Tibial nerve (tissue), 4 donors: ENCODE measurements at regions not wholly inside any gene's neighbourhood (a gene's known extent, or its start where the extent isn't known, plus 50 kb on each side); places are given as distances from the start of the nearest gene placed in this dataset.

Experiments
- DNase-seq, 2 donors: peaks; one replicate each; pipeline ENCODE4 v3.0.0-alpha.2; 2019; ENCODE audit warnings: low spot score in 2 of 2
- H3K27ac ChIP-seq, 4 donors: fragments of 200-600 bp; sonication (generic) in 3 of 4; one replicate each; pipeline ENCODE4 v1.5.1; 2017 to 2019; ENCODE audit warnings: mild to moderate bottlenecking in 1 of 4
- H3K27me3 ChIP-seq, 2 donors: fragments of 200-600 bp; sonication (generic) in 1 of 2; one replicate each; pipeline versions ENCODE4 v1.5.1 to v1.6.0; 2017 to 2019
- H3K36me3 ChIP-seq, 3 donors: fragments of 200-600 bp; sonication (generic); one replicate each; pipeline ENCODE4 v1.5.1; 2018 to 2019
- H3K4me1 ChIP-seq, 4 donors: fragments of 200-600 bp; sonication (generic) in 3 of 4; one replicate each; pipeline ENCODE4 v1.5.1; 2017 to 2019
- H3K4me3 ChIP-seq, 4 donors: fragments of 200-600 bp; sonication (generic) in 3 of 4; one replicate each; pipeline ENCODE4 v1.5.1; 2017 to 2019; ENCODE audit warnings: mild to moderate bottlenecking in 1 of 4, moderate library complexity in 1 of 4
- H3K9me3 ChIP-seq, 4 donors: fragments of 200-600 bp; sonication (generic) in 3 of 4; one replicate each; pipeline ENCODE4 v1.5.1; 2017 to 2019
- CTCF ChIP-seq, 5 experiments: fragments of 200-600 bp in 3 of 5; fragments of 450-650 bp in 2 of 5; sonication (generic) in 3 of 5; IDR thresholded peaks; one replicate each; pipeline ENCODE4 v1.5.1; 2016 to 2019; ENCODE audit warnings: antibody characterized with exemption in 5 of 5, mild to moderate bottlenecking in 3 of 5, moderate library complexity in 2 of 5
- EP300 ChIP-seq, 2 donors: sonication (generic); formaldehyde crosslinking; IDR thresholded peaks; one replicate each; pipeline ENCODE4 v1.6.1; 2017; ENCODE audit warnings: antibody characterized with exemption in 2 of 2, mild to moderate bottlenecking in 1 of 2
- POLR2A ChIP-seq, 2 donors: fragments of 450-650 bp; IDR thresholded peaks; one replicate each; pipeline ENCODE4 v1.6.1; 2017; ENCODE audit warnings: antibody characterized with exemption in 2 of 2, mild to moderate bottlenecking in 2 of 2, moderate library complexity in 2 of 2
- WGBS, 2 donors: methylation state at CpG; one replicate each; pipeline ENCODE4 v1.1.5; 2018; 5-methylcytosine and 5-hydroxymethylcytosine counted together

GRCh38 chr5:171509467-171509866 is 90.0 kb downstream of the FGF18 start:
- Histone ChIP-seq H3K4me3 (no peak overlapping the region), H3K9me3 (no peaks in the 10 kb centered on the region), H3K36me3 (no peaks in the 10 kb centered on the region), H3K27ac (no peak overlapping the region), H3K4me1 (no peaks in the 10 kb centered on the region), H3K27me3 (no peaks in the 10 kb centered on the region)
- no peak for DNase-seq
- no peak for TF ChIP-seq CTCF (IDR thresholded peaks at IDR 0.05)
- whole genome bisulfite sequencing, 2 donors, result 75 to 82% methylated on average over 7 of the region's 7 CpGs

- WGBS, 2 donors, result 88% methylated on average over 5 of the region's 5 CpGs
- Histone ChIP-seq H3K36me3 (no peaks in the 10 kb centered on the region), H3K27me3 (no peaks in the 10 kb centered on the region), H3K4me1 (no peaks in the 10 kb centered on the region), H3K27ac (no peak overlapping the region), H3K9me3 (no peaks in the 10 kb centered on the region), H3K4me3 (no peak overlapping the region)
- TF ChIP-seq POLR2A (IDR thresholded peaks at IDR 0.05) (no peak), CTCF (IDR thresholded peaks at IDR 0.05) (no peak), EP300 (IDR thresholded peaks at IDR 0.05) (no peak)
- DNase-seq, result no peak
Measured at GRCh38 chr5:171512397-171512796, 93.0 kb downstream of the FGF18 start.

- Histone ChIP-seq H3K27ac (no peak overlapping the region), H3K4me1 (no peaks in the 10 kb centered on the region), H3K27me3 (no peaks in the 10 kb centered on the region), H3K4me3 (no peak overlapping the region), H3K36me3 (no peaks in the 10 kb centered on the region), H3K9me3 (no peaks in the 10 kb centered on the region)
- TF ChIP-seq CTCF (IDR thresholded peaks at IDR 0.05) (no peak), EP300 (IDR thresholded peaks at IDR 0.05) (no peak), POLR2A (IDR thresholded peaks at IDR 0.05) (no peak)
- DNase-seq, result no peak
- 75 to 82% methylated on average over 2 of the region's 2 CpGs for WGBS, 2 donors
Measured at GRCh38 chr5:171513591-171513990, 94.1 kb downstream of the FGF18 start.

- no peaks in the 10 kb centered on the region for H3K36me3 ChIP-seq
- H3K27ac ChIP-seq, result no peak overlapping the region
- no peak for DNase-seq
- TF ChIP-seq CTCF (IDR thresholded peaks at IDR 0.05), result no peak
- no peak for TF ChIP-seq EP300 (IDR thresholded peaks at IDR 0.05)
- no peak for TF ChIP-seq POLR2A (IDR thresholded peaks at IDR 0.05)
- H3K4me1 ChIP-seq, result peaks cover 0 to 27% (median 9%) of the 10 kb centered on the region in 4 donors
- no peaks in the 10 kb centered on the region for H3K9me3 ChIP-seq
- H3K27me3 ChIP-seq, result no peaks in the 10 kb centered on the region
- 82 to 87% methylated on average over 13 of the region's 13 CpGs for WGBS, 2 donors
- H3K4me3 ChIP-seq, result no peak overlapping the region
Measured at GRCh38 chr5:171518916-171519315, 99.5 kb downstream of the FGF18 start.

GRCh38 chr5:171520300-171521174 is 101.1 kb downstream of the FGF18 start:
- Histone ChIP-seq H3K9me3 (no peaks in the 10 kb centered on the region), H3K4me3 (no peak overlapping the region), H3K27me3 (no peaks in the 10 kb centered on the region), H3K4me1 (peaks cover 0 to 42% (median 13%) of the 10 kb centered on the region in 4 donors), H3K36me3 (no peaks in the 10 kb centered on the region), H3K27ac (peak overlapping the region in 2 of 4 donors; percentile 65 to 74)
- WGBS, 2 donors, result 47 to 57% methylated on average over 10 to 17 of the region's 20 CpGs
- DNase-seq, result no peak
- TF ChIP-seq CTCF (IDR thresholded peaks at IDR 0.05) (no peak), EP300 (IDR thresholded peaks at IDR 0.05) (no peak), POLR2A (IDR thresholded peaks at IDR 0.05) (no peak)
